SK-N-SH (cell line): ENCODE measurements at regions not wholly inside any gene's neighbourhood (a gene's known extent, or its start where the extent isn't known, plus 50 kb on each side); places are given as distances from the start of the nearest gene placed in this dataset.

Experiments used
- CTCF ChIA-PET: fragments of 300-600, 350-600 bp; formaldehyde crosslinking; extraction: SDS; loops from one replicate; lab custom pipeline; 2021; lab: Yijun Ruan, JAX
- POLR2A ChIA-PET: fragments of 350-600 bp; sonication (Branson Sonifier 250); formaldehyde crosslinking; extraction: SDS; loops from one replicate; lab custom pipeline; 2020; ENCODE audit warnings: antibody characterized with exemption, inconsistent platforms; lab: Yijun Ruan, JAX
- DNase-seq: peaks from one replicate; pipeline ENCODE4 v3.0.0; 2012
- H2AFZ ChIP-seq: fragments of 200-600 bp; sonication (generic); 2 replicates; pipeline ENCODE4 v1.8.1; 2016; ENCODE audit warnings: antibody characterized with exemption, mild to moderate bottlenecking, low read depth
- H3F3A ChIP-seq: fragments of 200-600 bp; sonication (generic); replicated peaks from 2 replicates; pipeline ENCODE3; 2016; ENCODE audit warnings: antibody characterized with exemption, mild to moderate bottlenecking; ENCODE audit not compliant: insufficient read depth
- H3K27ac ChIP-seq, 2 experiments: fragments of 200-500 bp in 1 of 2; fragments of 200-600 bp in 1 of 2; sonication (Bioruptor generic) in 1 of 2; sonication (generic), shearing (Covaris generic) in 1 of 2; 2 replicates each; pipeline versions ENCODE4 v1.5.1 to v1.6.1; 2014 to 2016; ENCODE audit warnings: low read depth in 2 of 2, inconsistent platforms in 1 of 2, low read length in 1 of 2, mild to moderate bottlenecking in 1 of 2, mixed read lengths in 1 of 2
- H3K27me3 ChIP-seq: fragments of 200-600 bp; sonication (generic), shearing (Covaris generic); 2 replicates; pipeline ENCODE4 v1.6.1; 2016; ENCODE audit warnings: mixed run types; ENCODE audit not compliant: insufficient read depth
- H3K36me3 ChIP-seq, 2 experiments: fragments of 200-500 bp in 1 of 2; fragments of 200-600 bp in 1 of 2; sonication (Bioruptor generic) in 1 of 2; sonication (generic) in 1 of 2; replicated peaks in 1 of 2; 2 replicates each; pipeline versions ENCODE3 to v1.5.1; 2014 to 2016; ENCODE audit warnings: low read length in 1 of 2, mild to moderate bottlenecking in 1 of 2; ENCODE audit not compliant: insufficient read depth in 2 of 2, control insufficient read depth in 1 of 2
- H3K4me1 ChIP-seq, 2 experiments: fragments of 200-500 bp in 1 of 2; fragments of 200-600 bp in 1 of 2; sonication (Bioruptor generic) in 1 of 2; sonication (generic), shearing (Covaris generic) in 1 of 2; 2 replicates each; pipeline versions ENCODE4 v1.5.1 to v1.6.1; 2014 to 2016; ENCODE audit warnings: low read depth in 1 of 2, low read length in 1 of 2, mixed run types in 1 of 2; ENCODE audit not compliant: insufficient read depth in 2 of 2, control insufficient read depth in 1 of 2
- H3K4me2 ChIP-seq: fragments of 200-600 bp; sonication (generic), shearing (Covaris generic); 2 replicates; pipeline ENCODE4 v1.6.1; 2017; ENCODE audit warnings: mixed run types
- H3K4me3 ChIP-seq, 2 experiments: fragments of 200-500 bp in 1 of 2; fragments of 200-600 bp in 1 of 2; sonication (Bioruptor generic) in 1 of 2; sonication (generic), shearing (Covaris generic) in 1 of 2; 2 replicates each; pipeline versions ENCODE4 v1.5.1 to v1.8.1; 2014 to 2016; ENCODE audit warnings: low read depth in 2 of 2, inconsistent platforms in 1 of 2, low read length in 1 of 2, mild to moderate bottlenecking in 1 of 2, mixed read lengths in 1 of 2, moderate library complexity in 1 of 2
- H3K79me2 ChIP-seq: fragments of 200-600 bp; sonication (generic); 2 replicates; pipeline ENCODE4 v1.8.1; 2017; ENCODE audit warnings: mild to moderate bottlenecking; ENCODE audit not compliant: insufficient read depth
- H3K9ac ChIP-seq: fragments of 200-600 bp; sonication (generic); 2 replicates; pipeline ENCODE4 v1.6.1; 2017; ENCODE audit warnings: mixed run types
- H3K9me2 ChIP-seq: fragments of 200-600 bp; sonication (generic); 2 replicates; pipeline ENCODE4 v1.6.1; 2017; ENCODE audit warnings: mixed run types
- H3K9me3 ChIP-seq: fragments of 200-600 bp; sonication (generic); 2 replicates; pipeline ENCODE4 v1.6.1; 2017; ENCODE audit warnings: mixed run types, mild to moderate bottlenecking, moderate library complexity
- H4K20me1 ChIP-seq: fragments of 200-600 bp; sonication (generic); 2 replicates; pipeline ENCODE4 v1.6.1; 2017; ENCODE audit warnings: mild to moderate bottlenecking, mixed run types; ENCODE audit not compliant: insufficient read depth
- CHD2 ChIP-seq: fragments of 150-350 bp; IDR thresholded peaks from 2 replicates; pipeline ENCODE4 v1.6.1; 2018; ENCODE audit warnings: low read length; ENCODE audit not compliant: partially characterized antibody
- EP300 ChIP-seq, 2 experiments: IDR thresholded peaks; 2 replicates each; pipeline versions ENCODE4 v1.4.0 to v1.6.1; 2012; ENCODE audit warnings: borderline replicate concordance in 1 of 2, low read depth in 1 of 2, low read length in 1 of 2
- FOXJ3 ChIP-seq: sonication (generic); formaldehyde crosslinking; IDR thresholded peaks from 2 replicates; pipeline ENCODE4 v1.5.1; 2020; ENCODE audit warnings: mild to moderate bottlenecking, missing genetic modification reagents
- GABPA ChIP-seq: IDR thresholded peaks from 2 replicates; pipeline ENCODE4 v1.4.0; 2012; ENCODE audit warnings: low read depth, mild to moderate bottlenecking
- JUND ChIP-seq: IDR thresholded peaks from 2 replicates; pipeline ENCODE4 v1.4.0; 2012
- MXI1 ChIP-seq: IDR thresholded peaks from 2 replicates; pipeline ENCODE4 v1.6.1; 2012; ENCODE audit warnings: mild to moderate bottlenecking, low read depth, low read length, improper control_type of control experiment
- NFIC ChIP-seq: IDR thresholded peaks from 2 replicates; pipeline ENCODE4 v1.4.0; 2012; ENCODE audit warnings: borderline replicate concordance
- NRF1 ChIP-seq: IDR thresholded peaks from 2 replicates; pipeline ENCODE4 v1.6.1; 2012; ENCODE audit warnings: low read depth, mild to moderate bottlenecking, low read length
- POLR2AphosphoS5 ChIP-seq: IDR thresholded peaks from 2 replicates; pipeline ENCODE4 v1.6.1; 2012; ENCODE audit warnings: low read depth, low read length
- RAD21 ChIP-seq: IDR thresholded peaks from 2 replicates; pipeline ENCODE4 v1.6.1; 2012; ENCODE audit warnings: mild to moderate bottlenecking, low read length
- REST ChIP-seq: IDR thresholded peaks from 2 replicates; pipeline ENCODE4 v1.6.1; 2012; ENCODE audit warnings: mild to moderate bottlenecking, low read depth, low read length, moderate library complexity
- RFX5 ChIP-seq: IDR thresholded peaks from 2 replicates; pipeline ENCODE4 v1.6.1; 2012; ENCODE audit warnings: mild to moderate bottlenecking, improper control_type of control experiment, low read length
- SMC3 ChIP-seq: IDR thresholded peaks from 2 replicates; pipeline ENCODE4 v1.6.1; 2012; ENCODE audit warnings: low read depth, low read length, improper control_type of control experiment
- TAF1 ChIP-seq: IDR thresholded peaks from 2 replicates; pipeline ENCODE4 v1.6.1; 2012; ENCODE audit warnings: low read depth, mild to moderate bottlenecking, low read length, moderate library complexity, borderline replicate concordance
- TCF12 ChIP-seq: IDR thresholded peaks from 2 replicates; pipeline ENCODE4 v1.4.0; 2012
- WGBS: methylation state at CpG from one replicate; pipeline ENCODE4 v1.1.6; 2017; ENCODE audit warnings: low lambda C conversion rate; 5-methylcytosine and 5-hydroxymethylcytosine counted together
- TF ChIP-seq, protein P1 (sequence below): IDR thresholded peaks from 2 replicates; pipeline ENCODE4 v1.4.0; 2012; ENCODE audit warnings: low read depth
- TF ChIP-seq, protein P2 (sequence below): IDR thresholded peaks from 2 replicates; pipeline ENCODE4 v1.4.0; 2012; ENCODE audit warnings: low read depth, borderline replicate concordance
- TF ChIP-seq, protein P3 (sequence below): fragments of 150-350 bp; IDR thresholded peaks from 2 replicates; pipeline ENCODE4 v1.6.1; 2016; ENCODE audit warnings: mild to moderate bottlenecking, low read depth, low read length

GRCh38 chr5:52013523-52013922 is 630.3 kb downstream of the ISL1 start:
- H3K27ac ChIP-seq = peak overlapping the region in 1 of 2 experiments; percentile 67; a peak in 2 of 4 replicates
- peaks cover 0 to 3% of the 10 kb centered on the region in 2 experiments for H3K36me3 ChIP-seq
- no peak overlapping the region for H3K9ac ChIP-seq
- ChIA-PET POLR2A (no interaction called here), CTCF (no interaction called here)
- no peaks in the 10 kb centered on the region for H3K79me2 ChIP-seq
- TF ChIP-seq, protein P1, sequence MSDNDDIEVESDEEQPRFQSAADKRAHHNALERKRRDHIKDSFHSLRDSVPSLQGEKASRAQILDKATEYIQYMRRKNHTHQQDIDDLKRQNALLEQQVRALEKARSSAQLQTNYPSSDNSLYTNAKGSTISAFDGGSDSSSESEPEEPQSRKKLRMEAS = no peak
- no peak for TF ChIP-seq SMC3
- TF ChIP-seq RFX5 = no peak
- TF ChIP-seq FOXJ3 = no peak
- no peak for TF ChIP-seq JUND
- TF ChIP-seq, protein P2, sequence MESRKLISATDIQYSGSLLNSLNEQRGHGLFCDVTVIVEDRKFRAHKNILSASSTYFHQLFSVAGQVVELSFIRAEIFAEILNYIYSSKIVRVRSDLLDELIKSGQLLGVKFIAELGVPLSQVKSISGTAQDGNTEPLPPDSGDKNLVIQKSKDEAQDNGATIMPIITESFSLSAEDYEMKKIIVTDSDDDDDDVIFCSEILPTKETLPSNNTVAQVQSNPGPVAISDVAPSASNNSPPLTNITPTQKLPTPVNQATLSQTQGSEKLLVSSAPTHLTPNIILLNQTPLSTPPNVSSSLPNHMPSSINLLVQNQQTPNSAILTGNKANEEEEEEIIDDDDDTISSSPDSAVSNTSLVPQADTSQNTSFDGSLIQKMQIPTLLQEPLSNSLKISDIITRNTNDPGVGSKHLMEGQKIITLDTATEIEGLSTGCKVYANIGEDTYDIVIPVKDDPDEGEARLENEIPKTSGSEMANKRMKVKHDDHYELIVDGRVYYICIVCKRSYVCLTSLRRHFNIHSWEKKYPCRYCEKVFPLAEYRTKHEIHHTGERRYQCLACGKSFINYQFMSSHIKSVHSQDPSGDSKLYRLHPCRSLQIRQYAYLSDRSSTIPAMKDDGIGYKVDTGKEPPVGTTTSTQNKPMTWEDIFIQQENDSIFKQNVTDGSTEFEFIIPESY = no peak
- TF ChIP-seq TCF12 = no peak
- no peaks in the 10 kb centered on the region for H3K9me2 ChIP-seq
- H3K4me1 ChIP-seq = peaks cover 0 to 2% of the 10 kb centered on the region in 2 experiments; a peak in 2 of 4 replicates
- no peak overlapping the region for H3K4me2 ChIP-seq
- no peaks in the 10 kb centered on the region for H3F3A ChIP-seq
- DNase-seq = no peak
- H2AFZ ChIP-seq = no peak overlapping the region
- no peaks in the 10 kb centered on the region for H3K27me3 ChIP-seq
- H3K4me3 ChIP-seq = no peak overlapping the region
- H3K9me3 ChIP-seq = no peaks in the 10 kb centered on the region
- H4K20me1 ChIP-seq = no peaks in the 10 kb centered on the region
- WGBS = 29% methylated on average over 1 of the region's 1 CpG

GRCh38 chr5:52015760-52016159 is 632.5 kb downstream of the ISL1 start:
- ChIA-PET CTCF (no interaction called here), POLR2A (no interaction called here)
- peaks cover 0 to 2% of the 10 kb centered on the region in 2 experiments; a peak in 2 of 4 replicates for H3K4me1 ChIP-seq
- TF ChIP-seq NFIC = no peak
- TF ChIP-seq, protein P1 = no peak
- TF ChIP-seq JUND = no peak
- no peak for TF ChIP-seq NRF1
- TF ChIP-seq, protein P3, sequence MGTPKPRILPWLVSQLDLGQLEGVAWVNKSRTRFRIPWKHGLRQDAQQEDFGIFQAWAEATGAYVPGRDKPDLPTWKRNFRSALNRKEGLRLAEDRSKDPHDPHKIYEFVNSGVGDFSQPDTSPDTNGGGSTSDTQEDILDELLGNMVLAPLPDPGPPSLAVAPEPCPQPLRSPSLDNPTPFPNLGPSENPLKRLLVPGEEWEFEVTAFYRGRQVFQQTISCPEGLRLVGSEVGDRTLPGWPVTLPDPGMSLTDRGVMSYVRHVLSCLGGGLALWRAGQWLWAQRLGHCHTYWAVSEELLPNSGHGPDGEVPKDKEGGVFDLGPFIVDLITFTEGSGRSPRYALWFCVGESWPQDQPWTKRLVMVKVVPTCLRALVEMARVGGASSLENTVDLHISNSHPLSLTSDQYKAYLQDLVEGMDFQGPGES = no peak
- no peak for TF ChIP-seq EP300 (IDR thresholded peaks at IDR 0.05; ENCODE audit: borderline replicate concordance in 1 of 2, low read depth in 1 of 2, low read length in 1 of 2)
- no peak for TF ChIP-seq POLR2AphosphoS5
- no peak for TF ChIP-seq TAF1
- no peak for TF ChIP-seq RAD21
- no peak for TF ChIP-seq REST
- TF ChIP-seq CHD2 = no peak
- TF ChIP-seq GABPA = no peak
- no peak for TF ChIP-seq MXI1
- H3F3A ChIP-seq = no peaks in the 10 kb centered on the region
- no peak for DNase-seq
- no peaks in the 10 kb centered on the region for H4K20me1 ChIP-seq
- no peaks in the 10 kb centered on the region for H3K36me3 ChIP-seq
- no peaks in the 10 kb centered on the region for H3K9me3 ChIP-seq
- no peaks in the 10 kb centered on the region for H3K9me2 ChIP-seq
- H3K27ac ChIP-seq = no peak overlapping the region
- WGBS = 59% methylated on average over 5 of the region's 5 CpGs
- H3K4me3 ChIP-seq = no peak overlapping the region
- H3K79me2 ChIP-seq = no peaks in the 10 kb centered on the region
- no peak overlapping the region for H2AFZ ChIP-seq
- H3K27me3 ChIP-seq = no peaks in the 10 kb centered on the region
- H3K4me2 ChIP-seq = no peak overlapping the region
- H3K9ac ChIP-seq = no peak overlapping the region
